GM23338 (cell line): ENCODE measurements at regions not wholly inside any gene's neighbourhood (a gene's known extent, or its start where the extent isn't known, plus 50 kb on each side); places are given as distances from the start of the nearest gene placed in this dataset.

Experiments used
- ATAC-seq: fragments of 200-7000 bp; cut with Tn5 transposase; 3 replicates; pipeline ENCODE4 v1.9.1; 2020
- DNase-seq: peaks from one replicate; pipeline ENCODE4 v3.0.0-alpha.2; 2015; ENCODE audit warnings: low spot score
- H2AFZ ChIP-seq: fragments of 200-600 bp; sonication (generic); 2 replicates; pipeline ENCODE4 v1.8.0; 2016; ENCODE audit warnings: antibody characterized with exemption, mild to moderate bottlenecking, moderate library complexity
- H3F3A ChIP-seq: fragments of 200-600 bp; sonication (generic); replicated peaks from 2 replicates; pipeline ENCODE4 v1.8.0; 2017; ENCODE audit warnings: antibody characterized with exemption, mixed run types, low read depth
- H3K27ac ChIP-seq: fragments of 200-600 bp; sonication (generic); 2 replicates; pipeline ENCODE4 v1.6.1; 2016; ENCODE audit warnings: low read depth
- H3K27me3 ChIP-seq: fragments of 200-600 bp; sonication (generic); 2 replicates; pipeline ENCODE4 v1.8.0; 2016; ENCODE audit warnings: mild to moderate bottlenecking, mixed run types, moderate library complexity; ENCODE audit not compliant: insufficient read depth
- H3K36me3 ChIP-seq: fragments of 200-600 bp; sonication (generic); 2 replicates; pipeline ENCODE4 v1.8.0; 2016; ENCODE audit warnings: mild to moderate bottlenecking; ENCODE audit not compliant: insufficient read depth
- H3K4me1 ChIP-seq: fragments of 200-600 bp; sonication (generic); 2 replicates; pipeline ENCODE4 v1.8.0; 2016; ENCODE audit warnings: mild to moderate bottlenecking, moderate library complexity; ENCODE audit not compliant: insufficient read depth
- H3K4me2 ChIP-seq: fragments of 200-600 bp; sonication (generic); 2 replicates; pipeline ENCODE4 v1.7.1; 2017; ENCODE audit warnings: mixed run types
- H3K4me3 ChIP-seq: fragments of 200-600 bp; sonication (generic); 2 replicates; pipeline ENCODE4 v1.6.1; 2016; ENCODE audit warnings: mixed run types
- H3K79me2 ChIP-seq: fragments of 200-600 bp; sonication (generic); replicated peaks from 2 replicates; pipeline ENCODE4 v1.8.0; 2017; ENCODE audit warnings: mild to moderate bottlenecking; ENCODE audit not compliant: insufficient read depth
- H3K9me2 ChIP-seq: fragments of 200-600 bp; sonication (generic); 2 replicates; pipeline ENCODE4 v1.8.0; 2017; ENCODE audit not compliant: insufficient read depth
- H4K20me1 ChIP-seq: fragments of 200-600 bp; sonication (generic); replicated peaks from 2 replicates; pipeline ENCODE4 v1.8.0; 2017; ENCODE audit warnings: mild to moderate bottlenecking; ENCODE audit not compliant: insufficient read depth
- H3K27ac Mint-ChIP-seq: 2 replicates; pipeline ENCODE4 v1.8.0; 2020; ENCODE audit warnings: inconsistent platforms, mild to moderate bottlenecking, moderate library complexity, mixed read lengths
- H3K27me3 Mint-ChIP-seq: 3 replicates; pipeline ENCODE4 v1.8.0; 2022; ENCODE audit warnings: low read depth, mild to moderate bottlenecking, moderate library complexity, mixed read lengths, inconsistent platforms; ENCODE audit not compliant: insufficient read depth, poor library complexity
- H3K36me3 Mint-ChIP-seq: 3 replicates; pipeline ENCODE4 v1.8.0; 2021; ENCODE audit warnings: low read depth, mild to moderate bottlenecking, inconsistent platforms, moderate library complexity, mixed read lengths
- H3K4me1 Mint-ChIP-seq: 3 replicates; pipeline ENCODE4 v1.8.0; 2020; ENCODE audit warnings: mild to moderate bottlenecking, inconsistent platforms, mixed read lengths
- H3K4me3 Mint-ChIP-seq: 3 replicates; pipeline ENCODE4 v1.8.0; 2021; ENCODE audit warnings: moderate library complexity, mild to moderate bottlenecking, inconsistent platforms, mixed read lengths
- H3K9me3 Mint-ChIP-seq: 3 replicates; pipeline ENCODE4 v1.8.0; 2020; ENCODE audit warnings: moderate library complexity, mild to moderate bottlenecking, inconsistent platforms, mixed read lengths
- CREB1 ChIP-seq: fragments of 250-450 bp; sonication (Bioruptor Pico); IDR thresholded peaks from 2 replicates; pipeline ENCODE4 v1.5.0; 2020; ENCODE audit warnings: low read depth, mild to moderate bottlenecking, moderate library complexity
- EZH2 ChIP-seq: fragments of 200-600 bp; sonication (generic); IDR thresholded peaks from one replicate; pipeline ENCODE4 v1.8.0; 2017; ENCODE audit warnings: antibody characterized with exemption, mild to moderate bottlenecking, low read depth; ENCODE audit not compliant: unreplicated experiment
- EZH2phosphoT487 ChIP-seq: fragments of 200-600 bp; sonication (generic); IDR thresholded peaks from one replicate; pipeline ENCODE4 v1.8.1; 2018; ENCODE audit warnings: antibody characterized with exemption; ENCODE audit not compliant: unreplicated experiment
- JUNB ChIP-seq: IDR thresholded peaks from one replicate; pipeline ENCODE4 v1.6.1; 2016; ENCODE audit warnings: antibody characterized with exemption; ENCODE audit not compliant: unreplicated experiment
- NANOG ChIP-seq: IDR thresholded peaks from 2 replicates; pipeline ENCODE4 v1.6.1; 2016; ENCODE audit warnings: antibody characterized with exemption, borderline replicate concordance
- POLR2AphosphoS5 ChIP-seq: IDR thresholded peaks from 2 replicates; pipeline ENCODE4 v1.6.1; 2016; ENCODE audit warnings: antibody characterized with exemption, low read depth
- STAT1 ChIP-seq: IDR thresholded peaks from one replicate; pipeline ENCODE4 v1.6.1; 2016; ENCODE audit warnings: antibody characterized with exemption; ENCODE audit not compliant: unreplicated experiment
- ZNF114 ChIP-seq: fragments of 250-450 bp; sonication (Bioruptor Pico); IDR thresholded peaks from 2 replicates; pipeline ENCODE4 v1.5.0; 2020; ENCODE audit warnings: mild to moderate bottlenecking, moderate library complexity
- ZNF331 ChIP-seq: fragments of 250-450 bp; sonication (Bioruptor Pico); IDR thresholded peaks from 2 replicates; pipeline ENCODE4 v1.5.0; 2020; ENCODE audit warnings: low read depth, mild to moderate bottlenecking, moderate library complexity
- TF ChIP-seq, protein P1 (sequence below): fragments of 250-450 bp; sonication (Bioruptor Pico); IDR thresholded peaks from 2 replicates; pipeline ENCODE4 v1.5.0; 2020; ENCODE audit warnings: mild to moderate bottlenecking, moderate library complexity
- TF ChIP-seq, protein P2 (sequence below): IDR thresholded peaks from one replicate; pipeline ENCODE4 v1.6.1; 2018; ENCODE audit warnings: antibody characterized with exemption; ENCODE audit not compliant: unreplicated experiment
- TF ChIP-seq, protein P3 (sequence below), 2 experiments: fragments of 200-600 bp in 1 of 2; sonication (generic) in 1 of 2; conservative IDR thresholded peaks; 2 replicates each; pipeline versions ENCODE4 v1.5.1 to v1.6.1; 2016 to 2017; ENCODE audit warnings: antibody characterized with exemption in 2 of 2, low read depth in 2 of 2, mild to moderate bottlenecking in 2 of 2, moderate library complexity in 1 of 2
- TF ChIP-seq, protein P4 (sequence below): IDR thresholded peaks from 2 replicates; pipeline ENCODE4 v1.6.1; 2016; ENCODE audit warnings: antibody characterized with exemption

DNA sequence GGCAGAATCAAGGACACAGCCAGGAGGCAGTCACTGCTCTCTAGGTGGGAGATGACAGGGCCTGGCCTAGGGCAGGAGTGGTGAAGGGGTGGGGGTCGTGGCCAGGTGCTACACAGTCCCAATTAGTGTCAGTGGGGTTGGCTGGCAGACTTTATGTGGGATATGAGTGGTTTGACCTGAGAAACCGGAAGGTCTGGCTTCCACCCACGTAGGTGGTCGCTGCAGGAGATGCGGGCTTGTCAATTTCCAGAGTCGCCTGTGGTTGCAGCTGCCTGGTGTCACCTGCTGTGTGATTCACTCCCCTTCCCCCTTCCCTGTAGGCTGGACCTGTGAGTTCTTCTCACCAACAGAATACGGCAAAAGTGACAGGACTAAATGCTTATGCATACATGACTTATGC, 124.3 kb downstream of the KLF6 start:
- peaks cover 22% of the 10 kb centered on the region for H3K9me3 Mint-ChIP-seq
- Histone ChIP-seq H3K79me2 (no peaks in the 10 kb centered on the region), H3F3A (no peaks in the 10 kb centered on the region), H3K27ac (no peak overlapping the region), H3K9me2 (peaks cover 13% of the 10 kb centered on the region; the same call in 1 of the 2 replicates), H3K4me1 (no peaks in the 10 kb centered on the region), H3K27me3 (no peaks in the 10 kb centered on the region), H3K4me2 (no peak overlapping the region), H3K36me3 (no peaks in the 10 kb centered on the region), H3K4me3 (no peak overlapping the region), H2AFZ (no peak overlapping the region), H4K20me1 (no peaks in the 10 kb centered on the region)
- DNase-seq, result no peak
- peaks cover 6% of the 10 kb centered on the region for H3K27me3 Mint-ChIP-seq
- TF ChIP-seq JUNB (no peak), NANOG (no peak), EZH2 (no peak), ZNF331 (CRISPR knock-in tag) (no peak), EZH2phosphoT487 (no peak), CREB1 (CRISPR knock-in tag) (no peak), ZNF114 (CRISPR knock-in tag) (no peak), POLR2AphosphoS5 (no peak), STAT1 (no peak)
- TF ChIP-seq, protein P1, sequence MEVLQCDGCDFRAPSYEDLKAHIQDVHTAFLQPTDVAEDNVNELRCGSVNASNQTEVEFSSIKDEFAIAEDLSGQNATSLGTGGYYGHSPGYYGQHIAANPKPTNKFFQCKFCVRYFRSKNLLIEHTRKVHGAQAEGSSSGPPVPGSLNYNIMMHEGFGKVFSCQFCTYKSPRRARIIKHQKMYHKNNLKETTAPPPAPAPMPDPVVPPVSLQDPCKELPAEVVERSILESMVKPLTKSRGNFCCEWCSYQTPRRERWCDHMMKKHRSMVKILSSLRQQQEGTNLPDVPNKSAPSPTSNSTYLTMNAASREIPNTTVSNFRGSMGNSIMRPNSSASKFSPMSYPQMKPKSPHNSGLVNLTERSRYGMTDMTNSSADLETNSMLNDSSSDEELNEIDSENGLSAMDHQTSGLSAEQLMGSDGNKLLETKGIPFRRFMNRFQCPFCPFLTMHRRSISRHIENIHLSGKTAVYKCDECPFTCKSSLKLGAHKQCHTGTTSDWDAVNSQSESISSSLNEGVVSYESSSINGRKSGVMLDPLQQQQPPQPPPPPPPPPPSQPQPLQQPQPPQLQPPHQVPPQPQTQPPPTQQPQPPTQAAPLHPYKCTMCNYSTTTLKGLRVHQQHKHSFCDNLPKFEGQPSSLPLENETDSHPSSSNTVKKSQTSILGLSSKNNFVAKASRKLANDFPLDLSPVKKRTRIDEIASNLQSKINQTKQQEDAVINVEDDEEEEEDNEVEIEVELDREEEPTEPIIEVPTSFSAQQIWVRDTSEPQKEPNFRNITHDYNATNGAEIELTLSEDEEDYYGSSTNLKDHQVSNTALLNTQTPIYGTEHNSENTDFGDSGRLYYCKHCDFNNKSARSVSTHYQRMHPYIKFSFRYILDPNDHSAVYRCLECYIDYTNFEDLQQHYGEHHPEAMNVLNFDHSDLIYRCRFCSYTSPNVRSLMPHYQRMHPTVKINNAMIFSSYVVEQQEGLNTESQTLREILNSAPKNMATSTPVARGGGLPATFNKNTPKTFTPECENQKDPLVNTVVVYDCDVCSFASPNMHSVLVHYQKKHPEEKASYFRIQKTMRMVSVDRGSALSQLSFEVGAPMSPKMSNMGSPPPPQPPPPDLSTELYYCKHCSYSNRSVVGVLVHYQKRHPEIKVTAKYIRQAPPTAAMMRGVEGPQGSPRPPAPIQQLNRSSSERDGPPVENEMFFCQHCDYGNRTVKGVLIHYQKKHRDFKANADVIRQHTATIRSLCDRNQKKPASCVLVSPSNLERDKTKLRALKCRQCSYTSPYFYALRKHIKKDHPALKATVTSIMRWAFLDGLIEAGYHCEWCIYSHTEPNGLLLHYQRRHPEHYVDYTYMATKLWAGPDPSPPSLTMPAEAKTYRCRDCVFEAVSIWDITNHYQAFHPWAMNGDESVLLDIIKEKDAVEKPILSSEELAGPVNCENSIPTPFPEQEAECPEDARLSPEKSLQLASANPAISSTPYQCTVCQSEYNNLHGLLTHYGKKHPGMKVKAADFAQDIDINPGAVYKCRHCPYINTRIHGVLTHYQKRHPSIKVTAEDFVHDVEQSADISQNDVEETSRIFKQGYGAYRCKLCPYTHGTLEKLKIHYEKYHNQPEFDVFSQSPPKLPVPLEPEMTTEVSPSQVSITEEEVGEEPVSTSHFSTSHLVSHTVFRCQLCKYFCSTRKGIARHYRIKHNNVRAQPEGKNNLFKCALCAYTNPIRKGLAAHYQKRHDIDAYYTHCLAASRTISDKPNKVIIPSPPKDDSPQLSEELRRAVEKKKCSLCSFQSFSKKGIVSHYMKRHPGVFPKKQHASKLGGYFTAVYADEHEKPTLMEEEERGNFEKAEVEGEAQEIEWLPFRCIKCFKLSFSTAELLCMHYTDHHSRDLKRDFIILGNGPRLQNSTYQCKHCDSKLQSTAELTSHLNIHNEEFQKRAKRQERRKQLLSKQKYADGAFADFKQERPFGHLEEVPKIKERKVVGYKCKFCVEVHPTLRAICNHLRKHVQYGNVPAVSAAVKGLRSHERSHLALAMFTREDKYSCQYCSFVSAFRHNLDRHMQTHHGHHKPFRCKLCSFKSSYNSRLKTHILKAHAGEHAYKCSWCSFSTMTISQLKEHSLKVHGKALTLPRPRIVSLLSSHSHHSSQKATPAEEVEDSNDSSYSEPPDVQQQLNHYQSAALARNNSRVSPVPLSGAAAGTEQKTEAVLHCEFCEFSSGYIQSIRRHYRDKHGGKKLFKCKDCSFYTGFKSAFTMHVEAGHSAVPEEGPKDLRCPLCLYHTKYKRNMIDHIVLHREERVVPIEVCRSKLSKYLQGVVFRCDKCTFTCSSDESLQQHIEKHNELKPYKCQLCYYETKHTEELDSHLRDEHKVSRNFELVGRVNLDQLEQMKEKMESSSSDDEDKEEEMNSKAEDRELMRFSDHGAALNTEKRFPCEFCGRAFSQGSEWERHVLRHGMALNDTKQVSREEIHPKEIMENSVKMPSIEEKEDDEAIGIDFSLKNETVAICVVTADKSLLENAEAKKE (CRISPR knock-in tag), result no peak
- TF ChIP-seq, protein P2, sequence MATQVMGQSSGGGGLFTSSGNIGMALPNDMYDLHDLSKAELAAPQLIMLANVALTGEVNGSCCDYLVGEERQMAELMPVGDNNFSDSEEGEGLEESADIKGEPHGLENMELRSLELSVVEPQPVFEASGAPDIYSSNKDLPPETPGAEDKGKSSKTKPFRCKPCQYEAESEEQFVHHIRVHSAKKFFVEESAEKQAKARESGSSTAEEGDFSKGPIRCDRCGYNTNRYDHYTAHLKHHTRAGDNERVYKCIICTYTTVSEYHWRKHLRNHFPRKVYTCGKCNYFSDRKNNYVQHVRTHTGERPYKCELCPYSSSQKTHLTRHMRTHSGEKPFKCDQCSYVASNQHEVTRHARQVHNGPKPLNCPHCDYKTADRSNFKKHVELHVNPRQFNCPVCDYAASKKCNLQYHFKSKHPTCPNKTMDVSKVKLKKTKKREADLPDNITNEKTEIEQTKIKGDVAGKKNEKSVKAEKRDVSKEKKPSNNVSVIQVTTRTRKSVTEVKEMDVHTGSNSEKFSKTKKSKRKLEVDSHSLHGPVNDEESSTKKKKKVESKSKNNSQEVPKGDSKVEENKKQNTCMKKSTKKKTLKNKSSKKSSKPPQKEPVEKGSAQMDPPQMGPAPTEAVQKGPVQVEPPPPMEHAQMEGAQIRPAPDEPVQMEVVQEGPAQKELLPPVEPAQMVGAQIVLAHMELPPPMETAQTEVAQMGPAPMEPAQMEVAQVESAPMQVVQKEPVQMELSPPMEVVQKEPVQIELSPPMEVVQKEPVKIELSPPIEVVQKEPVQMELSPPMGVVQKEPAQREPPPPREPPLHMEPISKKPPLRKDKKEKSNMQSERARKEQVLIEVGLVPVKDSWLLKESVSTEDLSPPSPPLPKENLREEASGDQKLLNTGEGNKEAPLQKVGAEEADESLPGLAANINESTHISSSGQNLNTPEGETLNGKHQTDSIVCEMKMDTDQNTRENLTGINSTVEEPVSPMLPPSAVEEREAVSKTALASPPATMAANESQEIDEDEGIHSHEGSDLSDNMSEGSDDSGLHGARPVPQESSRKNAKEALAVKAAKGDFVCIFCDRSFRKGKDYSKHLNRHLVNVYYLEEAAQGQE, result no peak
- TF ChIP-seq, protein P3, sequence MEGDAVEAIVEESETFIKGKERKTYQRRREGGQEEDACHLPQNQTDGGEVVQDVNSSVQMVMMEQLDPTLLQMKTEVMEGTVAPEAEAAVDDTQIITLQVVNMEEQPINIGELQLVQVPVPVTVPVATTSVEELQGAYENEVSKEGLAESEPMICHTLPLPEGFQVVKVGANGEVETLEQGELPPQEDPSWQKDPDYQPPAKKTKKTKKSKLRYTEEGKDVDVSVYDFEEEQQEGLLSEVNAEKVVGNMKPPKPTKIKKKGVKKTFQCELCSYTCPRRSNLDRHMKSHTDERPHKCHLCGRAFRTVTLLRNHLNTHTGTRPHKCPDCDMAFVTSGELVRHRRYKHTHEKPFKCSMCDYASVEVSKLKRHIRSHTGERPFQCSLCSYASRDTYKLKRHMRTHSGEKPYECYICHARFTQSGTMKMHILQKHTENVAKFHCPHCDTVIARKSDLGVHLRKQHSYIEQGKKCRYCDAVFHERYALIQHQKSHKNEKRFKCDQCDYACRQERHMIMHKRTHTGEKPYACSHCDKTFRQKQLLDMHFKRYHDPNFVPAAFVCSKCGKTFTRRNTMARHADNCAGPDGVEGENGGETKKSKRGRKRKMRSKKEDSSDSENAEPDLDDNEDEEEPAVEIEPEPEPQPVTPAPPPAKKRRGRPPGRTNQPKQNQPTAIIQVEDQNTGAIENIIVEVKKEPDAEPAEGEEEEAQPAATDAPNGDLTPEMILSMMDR (conservative IDR thresholded peaks at IDR 0.05; ENCODE audit: low read depth in 2 of 2), result no peak
- TF ChIP-seq, protein P4, sequence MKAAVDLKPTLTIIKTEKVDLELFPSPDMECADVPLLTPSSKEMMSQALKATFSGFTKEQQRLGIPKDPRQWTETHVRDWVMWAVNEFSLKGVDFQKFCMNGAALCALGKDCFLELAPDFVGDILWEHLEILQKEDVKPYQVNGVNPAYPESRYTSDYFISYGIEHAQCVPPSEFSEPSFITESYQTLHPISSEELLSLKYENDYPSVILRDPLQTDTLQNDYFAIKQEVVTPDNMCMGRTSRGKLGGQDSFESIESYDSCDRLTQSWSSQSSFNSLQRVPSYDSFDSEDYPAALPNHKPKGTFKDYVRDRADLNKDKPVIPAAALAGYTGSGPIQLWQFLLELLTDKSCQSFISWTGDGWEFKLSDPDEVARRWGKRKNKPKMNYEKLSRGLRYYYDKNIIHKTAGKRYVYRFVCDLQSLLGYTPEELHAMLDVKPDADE, result no peak
- no peak overlapping the region for H3K4me3 Mint-ChIP-seq
- H3K36me3 Mint-ChIP-seq, result peaks cover 6% of the 10 kb centered on the region; the same call in 2 of the 3 replicates
- peaks cover 10% of the 10 kb centered on the region for H3K4me1 Mint-ChIP-seq
- H3K27ac Mint-ChIP-seq, result no peak overlapping the region
- ATAC-seq, result no peak
